K562 (cell line): ENCODE measurements at regions not wholly inside any gene's neighbourhood (a gene's known extent, or its start where the extent isn't known, plus 50 kb on each side); places are given as distances from the start of the nearest gene placed in this dataset.

Experiments used
- CCNT2 ChIP-seq: IDR thresholded peaks from 2 replicates; pipeline ENCODE4 v1.6.1; 2011; ENCODE audit warnings: borderline replicate concordance, low read depth, mild to moderate bottlenecking, moderate library complexity, mixed read lengths, low read length; ENCODE audit not compliant: insufficient read length; ENCODE audit errors: extremely low read depth
- CTCF ChIP-seq, 3 experiments: IDR thresholded peaks in 2 of 3; conservative IDR thresholded peaks in 1 of 3; 2 replicates each; pipeline ENCODE4 v1.5.1; 2011 to 2012; ENCODE audit warnings: low read length in 3 of 3, mild to moderate bottlenecking in 3 of 3, control low read depth in 2 of 3, improper control_type of control experiment in 1 of 3, inconsistent platforms in 1 of 3, low read depth in 1 of 3, mixed read lengths in 1 of 3, moderate library complexity in 1 of 3; ENCODE audit not compliant: insufficient read depth in 2 of 3
- DPF2 ChIP-seq: fragments of 450-650 bp; IDR thresholded peaks from 2 replicates; pipeline ENCODE4 v1.6.1; 2016
- E2F4 ChIP-seq: sonication (generic); formaldehyde crosslinking; IDR thresholded peaks from 2 replicates; pipeline ENCODE4 v1.8.0; 2022; ENCODE audit warnings: mild to moderate bottlenecking, low read depth, missing genetic modification reagents
- ELF4 ChIP-seq: fragments of 450-650 bp; formaldehyde crosslinking; IDR thresholded peaks from 2 replicates; pipeline ENCODE4 v1.4.0; 2022; ENCODE audit warnings: missing genetic modification characterization
- KLF16 ChIP-seq: IDR thresholded peaks from 2 replicates; pipeline ENCODE4 v1.6.1; 2016; ENCODE audit warnings: antibody characterized with exemption
- MAX ChIP-seq: sonication (generic); formaldehyde crosslinking; IDR thresholded peaks from 2 replicates; pipeline ENCODE4 v1.9.0; 2022; ENCODE audit warnings: mild to moderate bottlenecking, missing genetic modification reagents
- PATZ1 ChIP-seq: fragments of 250-450 bp; sonication (Bioruptor Pico); IDR thresholded peaks from 2 replicates; pipeline ENCODE4 v1.5.0; 2020; ENCODE audit warnings: mild to moderate bottlenecking, borderline replicate concordance
- POLR2AphosphoS5 ChIP-seq: IDR thresholded peaks from 2 replicates; pipeline ENCODE4 v1.6.1; 2011; ENCODE audit warnings: mild to moderate bottlenecking, low read depth, low read length, moderate library complexity; ENCODE audit not compliant: control insufficient read depth, insufficient read depth
- RHOXF2B ChIP-seq: fragments of 250-450 bp; sonication (Bioruptor Pico); conservative IDR thresholded peaks from 2 replicates; pipeline ENCODE4 v1.5.1; 2021
- RNF2 ChIP-seq: sonication (generic); IDR thresholded peaks from 2 replicates; pipeline ENCODE4 v1.6.1; 2016
- USF2 ChIP-seq: sonication (generic); formaldehyde crosslinking; IDR thresholded peaks from 2 replicates; pipeline ENCODE4 v1.5.0; 2020; ENCODE audit warnings: missing genetic modification reagents

GRCh38 chr13:44274771-44275205 is 98.8 kb upstream of the SERP2 start:
- TF ChIP-seq E2F4 (CRISPR knock-in tag) (no peak), CTCF (IDR thresholded peaks at IDR 0.05 in 2 of 3, conservative IDR thresholded peaks at IDR 0.05 in 1 of 3; ENCODE audit: insufficient read depth in 2 of 3, low read depth in 1 of 3, low read length in 3 of 3) (no peak), PATZ1 (no peak), DPF2 (no peak), RHOXF2B (CRISPR knock-in tag) (no peak), KLF16 (no peak), CCNT2 (no peak), RNF2 (no peak), POLR2AphosphoS5 (no peak), ELF4 (CRISPR knock-in tag) (no peak), USF2 (CRISPR knock-in tag) (no peak), MAX (CRISPR knock-in tag) (no peak)
